ENCODE measurements at regions not wholly inside any gene's neighbourhood (a gene's known extent, or its start where the extent isn't known, plus 50 kb on each side); places are given as distances from the start of the nearest gene placed in this dataset.
"Not testable (repeated sequence)": the region's sequence is repeated elsewhere in the genome, so short reads cannot be mapped to it uniquely, and the experiment has no call there.

DNA sequence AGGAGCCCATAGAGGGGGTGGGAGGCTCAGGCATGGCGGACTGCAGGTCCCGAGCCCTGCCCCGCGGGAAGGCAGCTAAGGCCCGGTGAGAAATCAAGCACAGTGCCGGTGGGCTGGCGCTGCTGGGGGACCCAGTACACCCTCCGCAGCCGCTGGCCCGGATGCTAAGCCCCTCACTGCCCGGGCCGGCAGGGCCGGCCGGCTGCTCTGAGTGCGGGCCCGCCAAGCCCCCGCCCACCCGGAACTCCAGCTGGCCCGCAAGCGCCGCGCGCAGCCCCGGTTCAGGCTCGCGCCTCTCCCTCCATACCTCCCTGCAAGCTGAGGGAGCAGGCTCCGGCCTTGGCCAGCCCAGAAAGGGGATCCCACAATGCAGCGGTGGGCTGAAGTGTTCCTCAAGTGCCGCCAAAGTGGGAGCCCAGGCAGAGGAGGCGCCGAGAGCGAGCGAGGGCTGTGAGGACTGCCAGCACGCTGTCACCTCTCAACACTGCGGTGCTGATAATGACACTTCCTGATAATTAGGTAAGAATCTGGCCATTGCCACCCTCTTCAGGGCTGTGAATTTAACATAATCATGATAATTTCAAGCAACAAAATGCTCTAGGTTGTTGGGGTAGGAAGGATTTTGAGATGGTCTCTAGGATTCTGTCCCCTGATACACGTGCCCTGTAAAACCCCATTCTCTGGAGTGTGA, 74.7 kb upstream of the TBL1XR1 start:
- TF ChIP-seq, protein P1, sequence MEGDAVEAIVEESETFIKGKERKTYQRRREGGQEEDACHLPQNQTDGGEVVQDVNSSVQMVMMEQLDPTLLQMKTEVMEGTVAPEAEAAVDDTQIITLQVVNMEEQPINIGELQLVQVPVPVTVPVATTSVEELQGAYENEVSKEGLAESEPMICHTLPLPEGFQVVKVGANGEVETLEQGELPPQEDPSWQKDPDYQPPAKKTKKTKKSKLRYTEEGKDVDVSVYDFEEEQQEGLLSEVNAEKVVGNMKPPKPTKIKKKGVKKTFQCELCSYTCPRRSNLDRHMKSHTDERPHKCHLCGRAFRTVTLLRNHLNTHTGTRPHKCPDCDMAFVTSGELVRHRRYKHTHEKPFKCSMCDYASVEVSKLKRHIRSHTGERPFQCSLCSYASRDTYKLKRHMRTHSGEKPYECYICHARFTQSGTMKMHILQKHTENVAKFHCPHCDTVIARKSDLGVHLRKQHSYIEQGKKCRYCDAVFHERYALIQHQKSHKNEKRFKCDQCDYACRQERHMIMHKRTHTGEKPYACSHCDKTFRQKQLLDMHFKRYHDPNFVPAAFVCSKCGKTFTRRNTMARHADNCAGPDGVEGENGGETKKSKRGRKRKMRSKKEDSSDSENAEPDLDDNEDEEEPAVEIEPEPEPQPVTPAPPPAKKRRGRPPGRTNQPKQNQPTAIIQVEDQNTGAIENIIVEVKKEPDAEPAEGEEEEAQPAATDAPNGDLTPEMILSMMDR (IDR thresholded peaks at IDR 0.05) = not testable (repeated sequence)
- TF ChIP-seq FOXP1 (CRISPR knock-in tag; IDR thresholded peaks at IDR 0.05; ENCODE audit: borderline replicate concordance); NR2C2 (CRISPR knock-in tag; IDR thresholded peaks at IDR 0.05); SP1 (CRISPR knock-in tag; conservative IDR thresholded peaks at IDR 0.05); TEAD4 (CRISPR knock-in tag; IDR thresholded peaks at IDR 0.05); PRRX2 (CRISPR knock-in tag; IDR thresholded peaks at IDR 0.05); CBFB (CRISPR knock-in tag; IDR thresholded peaks at IDR 0.05; ENCODE audit: low read depth); RORB (CRISPR knock-in tag; IDR thresholded peaks at IDR 0.05); MXD4 (CRISPR knock-in tag; IDR thresholded peaks at IDR 0.05; ENCODE audit: borderline replicate concordance); NFE2L1 (CRISPR knock-in tag; IDR thresholded peaks at IDR 0.05); ZNF263 (CRISPR knock-in tag; IDR thresholded peaks at IDR 0.05; ENCODE audit: low read depth): not testable (repeated sequence)
- TF ChIP-seq, protein P2, sequence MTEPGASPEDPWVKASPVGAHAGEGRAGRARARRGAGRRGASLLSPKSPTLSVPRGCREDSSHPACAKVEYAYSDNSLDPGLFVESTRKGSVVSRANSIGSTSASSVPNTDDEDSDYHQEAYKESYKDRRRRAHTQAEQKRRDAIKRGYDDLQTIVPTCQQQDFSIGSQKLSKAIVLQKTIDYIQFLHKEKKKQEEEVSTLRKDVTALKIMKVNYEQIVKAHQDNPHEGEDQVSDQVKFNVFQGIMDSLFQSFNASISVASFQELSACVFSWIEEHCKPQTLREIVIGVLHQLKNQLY (CRISPR knock-in tag; IDR thresholded peaks at IDR 0.05) = not testable (repeated sequence)
- TF ChIP-seq, protein P3, sequence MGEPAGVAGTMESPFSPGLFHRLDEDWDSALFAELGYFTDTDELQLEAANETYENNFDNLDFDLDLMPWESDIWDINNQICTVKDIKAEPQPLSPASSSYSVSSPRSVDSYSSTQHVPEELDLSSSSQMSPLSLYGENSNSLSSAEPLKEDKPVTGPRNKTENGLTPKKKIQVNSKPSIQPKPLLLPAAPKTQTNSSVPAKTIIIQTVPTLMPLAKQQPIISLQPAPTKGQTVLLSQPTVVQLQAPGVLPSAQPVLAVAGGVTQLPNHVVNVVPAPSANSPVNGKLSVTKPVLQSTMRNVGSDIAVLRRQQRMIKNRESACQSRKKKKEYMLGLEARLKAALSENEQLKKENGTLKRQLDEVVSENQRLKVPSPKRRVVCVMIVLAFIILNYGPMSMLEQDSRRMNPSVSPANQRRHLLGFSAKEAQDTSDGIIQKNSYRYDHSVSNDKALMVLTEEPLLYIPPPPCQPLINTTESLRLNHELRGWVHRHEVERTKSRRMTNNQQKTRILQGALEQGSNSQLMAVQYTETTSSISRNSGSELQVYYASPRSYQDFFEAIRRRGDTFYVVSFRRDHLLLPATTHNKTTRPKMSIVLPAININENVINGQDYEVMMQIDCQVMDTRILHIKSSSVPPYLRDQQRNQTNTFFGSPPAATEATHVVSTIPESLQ (CRISPR knock-in tag; IDR thresholded peaks at IDR 0.05) = not testable (repeated sequence)
- TF ChIP-seq, protein P4, sequence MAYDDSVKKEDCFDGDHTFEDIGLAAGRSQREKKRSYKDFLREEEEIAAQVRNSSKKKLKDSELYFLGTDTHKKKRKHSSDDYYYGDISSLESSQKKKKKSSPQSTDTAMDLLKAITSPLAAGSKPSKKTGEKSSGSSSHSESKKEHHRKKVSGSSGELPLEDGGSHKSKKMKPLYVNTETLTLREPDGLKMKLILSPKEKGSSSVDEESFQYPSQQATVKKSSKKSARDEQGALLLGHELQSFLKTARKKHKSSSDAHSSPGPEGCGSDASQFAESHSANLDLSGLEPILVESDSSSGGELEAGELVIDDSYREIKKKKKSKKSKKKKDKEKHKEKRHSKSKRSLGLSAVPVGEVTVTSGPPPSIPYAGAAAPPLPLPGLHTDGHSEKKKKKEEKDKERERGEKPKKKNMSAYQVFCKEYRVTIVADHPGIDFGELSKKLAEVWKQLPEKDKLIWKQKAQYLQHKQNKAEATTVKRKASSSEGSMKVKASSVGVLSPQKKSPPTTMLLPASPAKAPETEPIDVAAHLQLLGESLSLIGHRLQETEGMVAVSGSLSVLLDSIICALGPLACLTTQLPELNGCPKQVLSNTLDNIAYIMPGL (CRISPR knock-in tag; IDR thresholded peaks at IDR 0.05) = not testable (repeated sequence)
